Hepatocyte (in vitro differentiated cells): ENCODE measurements at regions not wholly inside any gene's neighbourhood (a gene's known extent, or its start where the extent isn't known, plus 50 kb on each side); places are given as distances from the start of the nearest gene placed in this dataset.

Source experiments
- DNase-seq: peaks from one replicate; pipeline ENCODE4 v3.0.0-alpha.2; 2016; ENCODE audit warnings: low spot score
- H2AFZ ChIP-seq: fragments of 200-600 bp; sonication (generic); 2 replicates; pipeline ENCODE4 v1.6.0; 2016; ENCODE audit warnings: antibody characterized with exemption, mild to moderate bottlenecking
- H3K27ac ChIP-seq: fragments of 200-600 bp; sonication (generic); 2 replicates; pipeline ENCODE4 v1.5.1; 2016; ENCODE audit warnings: mild to moderate bottlenecking
- H3K27me3 ChIP-seq: fragments of 200-600 bp; sonication (generic); 2 replicates; pipeline ENCODE4 v1.6.1; 2016
- H3K36me3 ChIP-seq: fragments of 200-600 bp; sonication (generic); replicated peaks from 2 replicates; pipeline ENCODE4 v1.5.1; 2016; ENCODE audit warnings: low read depth; ENCODE audit not compliant: insufficient read depth
- H3K4me1 ChIP-seq: fragments of 200-600 bp; sonication (generic); 2 replicates; pipeline ENCODE4 v1.5.1; 2016; ENCODE audit warnings: mild to moderate bottlenecking, moderate library complexity; ENCODE audit not compliant: insufficient read depth
- H3K4me2 ChIP-seq: fragments of 200-600 bp; sonication (generic); 2 replicates; pipeline ENCODE4 v1.6.0; 2016
- H3K4me3 ChIP-seq: fragments of 200-600 bp; sonication (generic); 2 replicates; pipeline ENCODE4 v1.5.1; 2016; ENCODE audit warnings: mild to moderate bottlenecking
- H3K79me2 ChIP-seq: fragments of 200-600 bp; sonication (generic); 2 replicates; pipeline ENCODE4 v1.6.0; 2017; ENCODE audit warnings: mild to moderate bottlenecking
- H3K9me2 ChIP-seq: fragments of 200-600 bp; sonication (generic); replicated peaks from 2 replicates; pipeline ENCODE4 v1.6.0; 2017; ENCODE audit warnings: mild to moderate bottlenecking; ENCODE audit not compliant: insufficient read depth
- H3K9me3 ChIP-seq: fragments of 200-600 bp; sonication (generic); 2 replicates; pipeline ENCODE4 v1.5.1; 2016; ENCODE audit warnings: low read depth, mild to moderate bottlenecking
- H4K20me1 ChIP-seq: fragments of 200-600 bp; sonication (generic); 2 replicates; pipeline ENCODE4 v1.6.0; 2016; ENCODE audit warnings: mild to moderate bottlenecking; ENCODE audit not compliant: insufficient read depth, poor library complexity, severe bottlenecking
- CTCF ChIP-seq: fragments of 200-600 bp; sonication (generic); IDR thresholded peaks from 2 replicates; pipeline ENCODE4 v1.5.1; 2016; ENCODE audit warnings: antibody characterized with exemption, mild to moderate bottlenecking; ENCODE audit not compliant: poor library complexity
- EZH2 ChIP-seq: fragments of 200-600 bp; sonication (generic); IDR thresholded peaks from 2 replicates; pipeline ENCODE4 v1.6.1; 2016; ENCODE audit warnings: antibody characterized with exemption, mild to moderate bottlenecking, borderline replicate concordance
- EZH2phosphoT487 ChIP-seq: fragments of 200-600 bp; sonication (generic); IDR thresholded peaks from one replicate; pipeline ENCODE4 v1.6.1; 2018; ENCODE audit warnings: antibody characterized with exemption, mild to moderate bottlenecking, low read depth, moderate library complexity; ENCODE audit not compliant: unreplicated experiment, severe bottlenecking
- WGBS: methylation state at CpG from one replicate; pipeline ENCODE4 v1.1.6; 2016; ENCODE audit warnings: low lambda C conversion rate; ENCODE audit errors: missing lambda C conversion rate; 5-methylcytosine and 5-hydroxymethylcytosine counted together

DNA sequence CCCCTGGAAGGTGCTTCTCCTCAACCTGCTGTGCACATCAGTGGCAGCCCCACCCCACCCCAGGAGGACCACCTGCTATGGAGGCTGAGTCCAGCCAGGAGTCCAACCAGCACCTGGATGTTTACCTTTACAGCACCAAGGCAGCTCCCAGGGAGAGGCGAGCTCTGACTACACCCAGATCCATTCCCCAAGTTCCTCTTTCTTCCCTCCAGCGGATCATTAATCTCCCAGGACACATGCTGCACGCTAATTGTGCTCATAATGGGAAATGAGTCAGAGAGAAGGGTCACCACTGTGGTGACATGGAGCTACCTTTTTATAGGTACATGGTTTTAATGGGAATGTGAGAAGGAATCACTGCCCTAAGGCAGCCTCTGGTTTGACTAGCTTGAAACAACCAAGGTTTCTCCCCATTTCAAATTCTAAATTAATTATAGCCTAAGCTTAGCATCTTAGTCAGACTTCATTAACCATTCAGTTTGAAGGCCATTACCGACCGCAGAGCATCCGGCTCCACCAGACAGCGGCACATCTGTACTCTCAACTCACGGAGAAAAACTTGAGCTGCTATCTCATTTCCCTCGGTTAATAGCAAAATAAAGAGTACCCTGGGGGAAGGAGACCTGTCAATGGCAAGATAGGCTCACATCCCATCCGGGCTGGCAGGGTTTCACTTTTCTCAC, 173.1 kb upstream of the GALNT2 start:
- WGBS = 79% methylated on average over 10 of the region's 10 CpGs
- Histone ChIP-seq H4K20me1 (no peaks in the 10 kb centered on the region), H3K9me3 (no peaks in the 10 kb centered on the region), H3K4me3 (no peak overlapping the region), H3K4me1 (peaks cover 21% of the 10 kb centered on the region), H3K9me2 (no peaks in the 10 kb centered on the region), H3K36me3 (no peaks in the 10 kb centered on the region), H3K79me2 (no peaks in the 10 kb centered on the region), H3K27ac (peak overlapping the region; percentile 41), H3K27me3 (no peaks in the 10 kb centered on the region), H3K4me2 (no peak overlapping the region), H2AFZ (no peak overlapping the region)
- TF ChIP-seq EZH2 (no peak), EZH2phosphoT487 (no peak), CTCF (no peak)
- no peak for DNase-seq

DNA sequence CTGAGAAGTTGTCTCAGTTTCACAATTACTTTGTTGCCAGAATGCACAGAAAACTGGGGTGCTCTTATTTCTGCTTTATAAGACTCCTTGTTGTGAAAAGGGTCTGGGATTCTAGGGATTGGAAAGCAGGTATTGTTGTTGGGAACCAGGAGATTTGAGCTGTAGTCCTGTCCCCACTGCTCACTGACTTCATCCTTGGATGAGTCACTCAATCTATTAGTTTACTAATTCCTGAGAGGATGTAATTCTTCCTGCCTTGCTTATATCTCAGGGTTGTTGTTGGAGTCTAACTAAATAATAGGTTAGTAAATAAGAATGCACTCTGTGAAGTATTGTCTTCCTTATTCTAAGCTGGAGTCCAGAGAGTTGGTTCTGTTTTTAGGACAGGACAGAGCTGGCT, 172.5 kb upstream of the GALNT2 start:
- Histone ChIP-seq H3K4me3 (no peak overlapping the region), H3K9me2 (no peaks in the 10 kb centered on the region), H2AFZ (no peak overlapping the region), H3K79me2 (no peaks in the 10 kb centered on the region), H3K36me3 (no peaks in the 10 kb centered on the region), H3K27ac (no peak overlapping the region), H3K9me3 (no peaks in the 10 kb centered on the region), H3K4me1 (peaks cover 21% of the 10 kb centered on the region), H3K4me2 (no peak overlapping the region), H4K20me1 (no peaks in the 10 kb centered on the region), H3K27me3 (no peaks in the 10 kb centered on the region)
- TF ChIP-seq CTCF (no peak), EZH2phosphoT487 (no peak), EZH2 (no peak)
- no peak for DNase-seq

GRCh38 chr1:229895605-229896004, 171.4 kb upstream of the GALNT2 start:
- H3K4me1 ChIP-seq = peaks cover 21% of the 10 kb centered on the region
- H4K20me1 ChIP-seq = no peaks in the 10 kb centered on the region
- no peak for DNase-seq
- no peak overlapping the region for H3K4me3 ChIP-seq
- H3K36me3 ChIP-seq = no peaks in the 10 kb centered on the region
- H3K4me2 ChIP-seq = no peak overlapping the region
- H3K27ac ChIP-seq = no peak overlapping the region
- H3K9me2 ChIP-seq = no peaks in the 10 kb centered on the region
- H2AFZ ChIP-seq = no peak overlapping the region
- no peaks in the 10 kb centered on the region for H3K79me2 ChIP-seq
- 86% methylated on average over 3 of the region's 3 CpGs for WGBS
- H3K9me3 ChIP-seq = no peaks in the 10 kb centered on the region
- H3K27me3 ChIP-seq = no peaks in the 10 kb centered on the region
- TF ChIP-seq CTCF (no peak), EZH2phosphoT487 (no peak), EZH2 (no peak)
